ENCODE measurements at regions not wholly inside any gene's neighbourhood (a gene's known extent, or its start where the extent isn't known, plus 50 kb on each side); places are given as distances from the start of the nearest gene placed in this dataset.

GRCh38 chr3:76958274-76958673 is 81.6 kb upstream of the ROBO2 start:
- TF ChIP-seq, protein P1, sequence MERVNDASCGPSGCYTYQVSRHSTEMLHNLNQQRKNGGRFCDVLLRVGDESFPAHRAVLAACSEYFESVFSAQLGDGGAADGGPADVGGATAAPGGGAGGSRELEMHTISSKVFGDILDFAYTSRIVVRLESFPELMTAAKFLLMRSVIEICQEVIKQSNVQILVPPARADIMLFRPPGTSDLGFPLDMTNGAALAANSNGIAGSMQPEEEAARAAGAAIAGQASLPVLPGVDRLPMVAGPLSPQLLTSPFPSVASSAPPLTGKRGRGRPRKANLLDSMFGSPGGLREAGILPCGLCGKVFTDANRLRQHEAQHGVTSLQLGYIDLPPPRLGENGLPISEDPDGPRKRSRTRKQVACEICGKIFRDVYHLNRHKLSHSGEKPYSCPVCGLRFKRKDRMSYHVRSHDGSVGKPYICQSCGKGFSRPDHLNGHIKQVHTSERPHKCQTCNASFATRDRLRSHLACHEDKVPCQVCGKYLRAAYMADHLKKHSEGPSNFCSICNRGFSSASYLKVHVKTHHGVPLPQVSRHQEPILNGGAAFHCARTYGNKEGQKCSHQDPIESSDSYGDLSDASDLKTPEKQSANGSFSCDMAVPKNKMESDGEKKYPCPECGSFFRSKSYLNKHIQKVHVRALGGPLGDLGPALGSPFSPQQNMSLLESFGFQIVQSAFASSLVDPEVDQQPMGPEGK (CRISPR knock-in tag; IDR thresholded peaks at IDR 0.05; ENCODE audit: borderline replicate concordance): no peak
- no peak for ATAC-seq

DNA sequence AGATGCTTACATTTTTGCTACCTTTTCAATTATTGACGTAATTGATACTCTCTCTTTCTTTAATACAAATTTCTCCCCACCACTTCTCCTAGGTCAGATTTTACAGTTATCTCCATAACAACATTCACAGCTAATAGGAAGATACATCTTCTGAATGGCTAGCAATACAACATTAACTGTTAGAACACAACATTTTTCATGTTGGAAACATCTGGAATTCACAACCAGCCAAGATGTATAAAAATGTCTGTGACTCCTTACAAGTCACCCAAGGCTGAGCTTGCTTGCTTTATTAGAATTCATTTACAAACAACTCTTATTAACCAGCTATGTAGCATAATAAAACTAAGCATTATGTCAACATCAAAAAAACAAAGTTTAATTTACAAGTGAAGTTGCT is 81.0 kb upstream of the ROBO2 start:
- TF ChIP-seq ZNF565 (CRISPR knock-in tag; conservative IDR thresholded peaks at IDR 0.05; ENCODE audit: low read depth) (no peak), CSRNP3 (CRISPR knock-in tag; IDR thresholded peaks at IDR 0.05) (no peak), TCF4 (CRISPR knock-in tag; IDR thresholded peaks at IDR 0.05; ENCODE audit: borderline replicate concordance) (no peak), ZC3H10 (CRISPR knock-in tag; IDR thresholded peaks at IDR 0.05) (no peak), OSR1 (CRISPR knock-in tag; IDR thresholded peaks at IDR 0.05) (no peak), RARB (CRISPR knock-in tag; IDR thresholded peaks at IDR 0.05) (no peak), ZFP30 (CRISPR knock-in tag; IDR thresholded peaks at IDR 0.05) (no peak), PPARA (CRISPR knock-in tag; IDR thresholded peaks at IDR 0.05; ENCODE audit: borderline replicate concordance) (no peak), ZNF70 (CRISPR knock-in tag; IDR thresholded peaks at IDR 0.05) (no peak), CSDC2 (CRISPR knock-in tag; IDR thresholded peaks at IDR 0.05) (no peak)
- TF ChIP-seq, protein P1 (CRISPR knock-in tag; IDR thresholded peaks at IDR 0.05; ENCODE audit: borderline replicate concordance): no peak
- TF ChIP-seq, protein P2, sequence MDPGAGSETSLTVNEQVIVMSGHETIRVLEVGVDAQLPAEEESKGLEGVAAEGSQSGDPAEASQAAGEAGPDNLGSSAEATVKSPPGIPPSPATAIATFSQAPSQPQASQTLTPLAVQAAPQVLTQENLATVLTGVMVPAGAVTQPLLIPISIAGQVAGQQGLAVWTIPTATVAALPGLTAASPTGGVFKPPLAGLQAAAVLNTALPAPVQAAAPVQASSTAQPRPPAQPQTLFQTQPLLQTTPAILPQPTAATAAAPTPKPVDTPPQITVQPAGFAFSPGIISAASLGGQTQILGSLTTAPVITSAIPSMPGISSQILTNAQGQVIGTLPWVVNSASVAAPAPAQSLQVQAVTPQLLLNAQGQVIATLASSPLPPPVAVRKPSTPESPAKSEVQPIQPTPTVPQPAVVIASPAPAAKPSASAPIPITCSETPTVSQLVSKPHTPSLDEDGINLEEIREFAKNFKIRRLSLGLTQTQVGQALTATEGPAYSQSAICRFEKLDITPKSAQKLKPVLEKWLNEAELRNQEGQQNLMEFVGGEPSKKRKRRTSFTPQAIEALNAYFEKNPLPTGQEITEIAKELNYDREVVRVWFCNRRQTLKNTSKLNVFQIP (CRISPR knock-in tag; IDR thresholded peaks at IDR 0.05; ENCODE audit: borderline replicate concordance, low read depth): no peak
- TF ChIP-seq, protein P3, sequence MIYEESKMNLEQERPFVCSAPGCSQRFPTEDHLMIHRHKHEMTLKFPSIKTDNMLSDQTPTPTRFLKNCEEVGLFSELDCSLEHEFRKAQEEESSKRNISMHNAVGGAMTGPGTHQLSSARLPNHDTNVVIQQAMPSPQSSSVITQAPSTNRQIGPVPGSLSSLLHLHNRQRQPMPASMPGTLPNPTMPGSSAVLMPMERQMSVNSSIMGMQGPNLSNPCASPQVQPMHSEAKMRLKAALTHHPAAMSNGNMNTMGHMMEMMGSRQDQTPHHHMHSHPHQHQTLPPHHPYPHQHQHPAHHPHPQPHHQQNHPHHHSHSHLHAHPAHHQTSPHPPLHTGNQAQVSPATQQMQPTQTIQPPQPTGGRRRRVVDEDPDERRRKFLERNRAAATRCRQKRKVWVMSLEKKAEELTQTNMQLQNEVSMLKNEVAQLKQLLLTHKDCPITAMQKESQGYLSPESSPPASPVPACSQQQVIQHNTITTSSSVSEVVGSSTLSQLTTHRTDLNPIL (CRISPR knock-in tag; IDR thresholded peaks at IDR 0.05; ENCODE audit: low read depth): no peak
- ATAC-seq: no peak

GRCh38 chr3:76961284-76961683 is 78.6 kb upstream of the ROBO2 start:
- no peak for ATAC-seq
- no peak for TF ChIP-seq ESRRG (CRISPR knock-in tag; IDR thresholded peaks at IDR 0.05)
- no peak for TF ChIP-seq ZC3H10 (CRISPR knock-in tag; IDR thresholded peaks at IDR 0.05)
- TF ChIP-seq ZNF70 (CRISPR knock-in tag; IDR thresholded peaks at IDR 0.05): no peak
- no peak for TF ChIP-seq TSHZ2 (CRISPR knock-in tag; IDR thresholded peaks at IDR 0.05)
- no peak for TF ChIP-seq CSRNP3 (CRISPR knock-in tag; IDR thresholded peaks at IDR 0.05)
- TF ChIP-seq, protein P3 (CRISPR knock-in tag; IDR thresholded peaks at IDR 0.05; ENCODE audit: low read depth): no peak
- no peak for TF ChIP-seq BACH2 (CRISPR knock-in tag; IDR thresholded peaks at IDR 0.05; ENCODE audit: borderline replicate concordance)
- no peak for TF ChIP-seq TOX (CRISPR knock-in tag; IDR thresholded peaks at IDR 0.05; ENCODE audit: borderline replicate concordance)

Data from SK-N-SH treated with all-trans-retinoic acid at 6 μM for 48 hours (cell line).